NB4 (cell line): ENCODE measurements at regions not wholly inside any gene's neighbourhood (a gene's known extent, or its start where the extent isn't known, plus 50 kb on each side); places are given as distances from the start of the nearest gene placed in this dataset.

Experiments
- MAX ChIP-seq: IDR thresholded peaks from 2 replicates; pipeline ENCODE4 v1.6.1; 2011; ENCODE audit warnings: low read depth, low read length
- POLR2A ChIP-seq: IDR thresholded peaks from 2 replicates; pipeline ENCODE4 v1.6.1; 2011; ENCODE audit warnings: mild to moderate bottlenecking; ENCODE audit not compliant: insufficient read length; ENCODE audit errors: extremely low read depth
- TF ChIP-seq, protein P1 (sequence below): IDR thresholded peaks from one replicate; pipeline ENCODE4 v1.5.1; 2012; ENCODE audit warnings: low read depth, low read length

DNA sequence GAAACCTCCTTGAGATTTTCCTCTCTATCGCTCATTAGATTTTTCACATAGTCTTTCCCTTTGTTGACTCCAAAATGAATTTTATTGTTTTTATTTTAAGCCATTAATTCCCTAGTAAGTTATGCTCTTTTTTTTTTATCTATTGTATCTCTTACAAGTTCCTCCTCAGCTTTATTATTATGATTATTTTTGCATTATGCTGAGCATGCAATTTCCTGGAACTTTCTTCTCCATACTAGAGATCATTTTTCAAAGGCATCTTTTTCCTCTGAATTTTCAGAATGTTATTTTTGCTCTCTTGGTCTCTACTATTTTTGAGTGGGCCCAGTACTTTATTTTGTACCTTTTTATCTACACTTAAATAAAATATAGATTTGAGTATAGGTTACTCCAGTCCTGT, 376.6 kb upstream of the SEMA6A start:
- TF ChIP-seq, protein P1, sequence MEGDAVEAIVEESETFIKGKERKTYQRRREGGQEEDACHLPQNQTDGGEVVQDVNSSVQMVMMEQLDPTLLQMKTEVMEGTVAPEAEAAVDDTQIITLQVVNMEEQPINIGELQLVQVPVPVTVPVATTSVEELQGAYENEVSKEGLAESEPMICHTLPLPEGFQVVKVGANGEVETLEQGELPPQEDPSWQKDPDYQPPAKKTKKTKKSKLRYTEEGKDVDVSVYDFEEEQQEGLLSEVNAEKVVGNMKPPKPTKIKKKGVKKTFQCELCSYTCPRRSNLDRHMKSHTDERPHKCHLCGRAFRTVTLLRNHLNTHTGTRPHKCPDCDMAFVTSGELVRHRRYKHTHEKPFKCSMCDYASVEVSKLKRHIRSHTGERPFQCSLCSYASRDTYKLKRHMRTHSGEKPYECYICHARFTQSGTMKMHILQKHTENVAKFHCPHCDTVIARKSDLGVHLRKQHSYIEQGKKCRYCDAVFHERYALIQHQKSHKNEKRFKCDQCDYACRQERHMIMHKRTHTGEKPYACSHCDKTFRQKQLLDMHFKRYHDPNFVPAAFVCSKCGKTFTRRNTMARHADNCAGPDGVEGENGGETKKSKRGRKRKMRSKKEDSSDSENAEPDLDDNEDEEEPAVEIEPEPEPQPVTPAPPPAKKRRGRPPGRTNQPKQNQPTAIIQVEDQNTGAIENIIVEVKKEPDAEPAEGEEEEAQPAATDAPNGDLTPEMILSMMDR = no peak
- TF ChIP-seq POLR2A (no peak), MAX (no peak)
